ENCODE measurements at regions not wholly inside any gene's neighbourhood (a gene's known extent, or its start where the extent isn't known, plus 50 kb on each side); places are given as distances from the start of the nearest gene placed in this dataset.

GRCh38 chr1:57623039-57623790 lies 199.4 kb upstream of the DAB1 start:
- Histone ChIP-seq H3K9me3 (ENCODE audit: low read depth, low read length, poor library complexity, severe bottlenecking) (no peaks in the 10 kb centered on the region), H3K36me3 (ENCODE audit: insufficient read depth, low read length, poor library complexity, severe bottlenecking) (no peaks in the 10 kb centered on the region), H3K4me3 (ENCODE audit: low read depth, low read length, poor library complexity, severe bottlenecking) (no peak overlapping the region), H3K27ac (ENCODE audit: low read depth, low read length, poor library complexity, severe bottlenecking) (peak overlapping the region; percentile 82), H3K4me1 (ENCODE audit: insufficient read depth, low read length, poor library complexity, severe bottlenecking) (peaks cover 68% of the 10 kb centered on the region), H3K27me3 (replicated peaks; ENCODE audit: insufficient read depth, low read depth, low read length, poor library complexity) (no peaks in the 10 kb centered on the region)
- POLR2A ChIA-PET (ENCODE audit: low non-redundant PET), result no interaction called here
- BruUV-seq (replicated peaks), result TSS peak; percentile 97
- intact Hi-C loops (cut with micrococcal nuclease; ENCODE audit: unreplicated experiment), result loop anchor here (5.0 kb wide), 2 partner anchors 201 to 924 kb away; partner anchors contain the start of genes DAB1 and OMA1
- no peak for TF ChIP-seq CTCF (conservative IDR thresholded peaks at IDR 0.05; ENCODE audit: low read depth, low read length)
- TF ChIP-seq EZH2 (IDR thresholded peaks at IDR 0.05; ENCODE audit: borderline replicate concordance, low read depth, low read length, poor library complexity, severe bottlenecking), result no peak
- CTCF ChIA-PET, result interaction anchor here (0.8 kb wide), 1 partner anchor 81 kb away, joined by 3 read pairs; no protein-coding TSS in a partner anchor
- DNase-seq (ENCODE audit: low spot score), result peak; percentile 98

GRCh38 chr1:57621776-57622175 lies 197.9 kb upstream of the DAB1 start:
- CTCF ChIA-PET, result no interaction called here
- no peak for DNase-seq (ENCODE audit: low spot score)
- Histone ChIP-seq H3K27me3 (replicated peaks; ENCODE audit: insufficient read depth, low read depth, low read length, poor library complexity) (no peaks in the 10 kb centered on the region), H3K9me3 (ENCODE audit: low read depth, low read length, poor library complexity, severe bottlenecking) (no peaks in the 10 kb centered on the region), H3K4me3 (ENCODE audit: low read depth, low read length, poor library complexity, severe bottlenecking) (no peak overlapping the region), H3K4me1 (ENCODE audit: insufficient read depth, low read length, poor library complexity, severe bottlenecking) (peaks cover 63% of the 10 kb centered on the region), H3K36me3 (ENCODE audit: insufficient read depth, low read length, poor library complexity, severe bottlenecking) (no peaks in the 10 kb centered on the region), H3K27ac (ENCODE audit: low read depth, low read length, poor library complexity, severe bottlenecking) (peak overlapping the region; percentile 82)
- POLR2A ChIA-PET (ENCODE audit: low non-redundant PET), result no interaction called here
- intact Hi-C loops (cut with micrococcal nuclease; ENCODE audit: unreplicated experiment), result loop anchor here (5.0 kb wide), 2 partner anchors 199 to 926 kb away; partner anchors contain the start of genes DAB1 and OMA1
- BruUV-seq (replicated peaks), result no TSS peak
- TF ChIP-seq EZH2 (IDR thresholded peaks at IDR 0.05; ENCODE audit: borderline replicate concordance, low read depth, low read length, poor library complexity, severe bottlenecking) (no peak), CTCF (conservative IDR thresholded peaks at IDR 0.05; ENCODE audit: low read depth, low read length) (no peak)

GRCh38 chr1:57620605-57621004 lies 196.7 kb upstream of the DAB1 start:
- intact Hi-C loops (cut with micrococcal nuclease; ENCODE audit: unreplicated experiment), result loop anchor here (5.0 kb wide), 2 partner anchors 198 to 927 kb away; partner anchors contain the start of genes DAB1 and OMA1
- BruUV-seq (replicated peaks), result no TSS peak
- Histone ChIP-seq H3K4me1 (ENCODE audit: insufficient read depth, low read length, poor library complexity, severe bottlenecking) (peaks cover 66% of the 10 kb centered on the region), H3K27me3 (replicated peaks; ENCODE audit: insufficient read depth, low read depth, low read length, poor library complexity) (no peaks in the 10 kb centered on the region), H3K36me3 (ENCODE audit: insufficient read depth, low read length, poor library complexity, severe bottlenecking) (no peaks in the 10 kb centered on the region), H3K4me3 (ENCODE audit: low read depth, low read length, poor library complexity, severe bottlenecking) (no peak overlapping the region), H3K9me3 (ENCODE audit: low read depth, low read length, poor library complexity, severe bottlenecking) (no peaks in the 10 kb centered on the region), H3K27ac (ENCODE audit: low read depth, low read length, poor library complexity, severe bottlenecking) (peak overlapping the region; percentile 24)
- no peak for DNase-seq (ENCODE audit: low spot score)
- ChIA-PET POLR2A (ENCODE audit: low non-redundant PET) (interaction anchor here (0.6 kb wide), 1 partner anchor 13 kb away, joined by 3 read pairs; no protein-coding TSS in a partner anchor), CTCF (no interaction called here)
- TF ChIP-seq EZH2 (IDR thresholded peaks at IDR 0.05; ENCODE audit: borderline replicate concordance, low read depth, low read length, poor library complexity, severe bottlenecking), result no peak
- TF ChIP-seq CTCF (conservative IDR thresholded peaks at IDR 0.05; ENCODE audit: low read depth, low read length), result no peak
